OCI-LY3 (cell line): ENCODE measurements at regions not wholly inside any gene's neighbourhood (a gene's known extent, or its start where the extent isn't known, plus 50 kb on each side); places are given as distances from the start of the nearest gene placed in this dataset.

ENCODE experiments used
- EZH2phosphoT487 ChIP-seq: fragments of 200-600 bp; shearing (Covaris generic); IDR thresholded peaks from 2 replicates; pipeline ENCODE4 v1.6.1; 2018; ENCODE audit warnings: antibody characterized with exemption, mixed run types, low read depth
- TF ChIP-seq, protein P1 (sequence below): fragments of 200-600, 300-600 bp; sonication (generic); IDR thresholded peaks from 2 replicates; pipeline ENCODE4 v1.5.1; 2014; ENCODE audit warnings: antibody characterized with exemption, low read length, low read depth

DNA sequence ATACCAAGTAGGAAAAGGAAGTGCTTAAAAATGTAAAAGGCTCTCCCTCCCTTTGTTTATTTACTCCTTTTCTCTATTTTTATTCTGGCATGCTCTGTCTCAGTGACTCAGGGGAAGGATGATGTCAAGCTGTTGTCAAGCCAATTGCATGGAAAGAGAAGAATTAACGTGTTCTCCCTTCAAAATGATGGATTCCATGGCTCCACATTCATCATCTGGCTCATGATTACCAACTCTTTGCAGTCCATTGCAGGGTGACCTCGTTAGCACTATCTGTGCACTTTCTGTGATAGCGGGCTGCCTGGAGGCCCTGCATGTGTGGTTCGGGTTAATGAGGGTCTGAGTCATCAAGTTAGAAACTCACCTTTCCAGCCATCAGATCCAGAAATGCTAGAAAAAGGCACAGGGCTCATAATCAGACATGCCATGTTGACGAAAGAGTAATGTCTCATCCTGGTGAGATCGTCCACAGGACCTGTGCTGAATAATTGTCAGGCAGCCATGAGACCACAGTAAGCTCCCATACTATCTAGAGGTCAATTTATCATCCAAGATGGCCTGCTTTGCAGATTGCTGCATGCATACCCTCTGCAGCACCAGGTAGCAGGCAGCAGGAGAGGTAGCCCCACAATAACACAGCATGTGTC is 79.2 kb upstream of the BTG1 start:
- TF ChIP-seq, protein P1, sequence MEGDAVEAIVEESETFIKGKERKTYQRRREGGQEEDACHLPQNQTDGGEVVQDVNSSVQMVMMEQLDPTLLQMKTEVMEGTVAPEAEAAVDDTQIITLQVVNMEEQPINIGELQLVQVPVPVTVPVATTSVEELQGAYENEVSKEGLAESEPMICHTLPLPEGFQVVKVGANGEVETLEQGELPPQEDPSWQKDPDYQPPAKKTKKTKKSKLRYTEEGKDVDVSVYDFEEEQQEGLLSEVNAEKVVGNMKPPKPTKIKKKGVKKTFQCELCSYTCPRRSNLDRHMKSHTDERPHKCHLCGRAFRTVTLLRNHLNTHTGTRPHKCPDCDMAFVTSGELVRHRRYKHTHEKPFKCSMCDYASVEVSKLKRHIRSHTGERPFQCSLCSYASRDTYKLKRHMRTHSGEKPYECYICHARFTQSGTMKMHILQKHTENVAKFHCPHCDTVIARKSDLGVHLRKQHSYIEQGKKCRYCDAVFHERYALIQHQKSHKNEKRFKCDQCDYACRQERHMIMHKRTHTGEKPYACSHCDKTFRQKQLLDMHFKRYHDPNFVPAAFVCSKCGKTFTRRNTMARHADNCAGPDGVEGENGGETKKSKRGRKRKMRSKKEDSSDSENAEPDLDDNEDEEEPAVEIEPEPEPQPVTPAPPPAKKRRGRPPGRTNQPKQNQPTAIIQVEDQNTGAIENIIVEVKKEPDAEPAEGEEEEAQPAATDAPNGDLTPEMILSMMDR: no peak
- no peak for TF ChIP-seq EZH2phosphoT487
